ENCODE measurements at regions not wholly inside any gene's neighbourhood (a gene's known extent, or its start where the extent isn't known, plus 50 kb on each side); places are given as distances from the start of the nearest gene placed in this dataset.

- Histone ChIP-seq H3K4me2 (ENCODE audit: control insufficient read depth, extremely low read depth, insufficient read depth, low read depth, low read length) (no peak overlapping the region), H3K9ac (ENCODE audit: control insufficient read depth, extremely low read depth, insufficient read depth, low read length) (no peak overlapping the region), H3K4me3 (ENCODE audit: control insufficient read depth in 2 of 3, extremely low read depth in 1 of 3, insufficient read depth in 2 of 3, low read depth in 1 of 3, low read length in 3 of 3) (no peak overlapping the region)
Measured at GRCh38 chr7:80279760-80280159, 145.1 kb downstream of the GNAI1 start.

GRCh38 chr7:80278737-80279136 is 144.1 kb downstream of the GNAI1 start:
- Histone ChIP-seq H3K4me1 (ENCODE audit: control insufficient read depth, extremely low read depth, insufficient read depth, low read length) (peaks cover 30% of the 10 kb centered on the region), H2AFZ (ENCODE audit: control insufficient read depth, low read length) (peak overlapping the region; percentile 61), H3K27ac (ENCODE audit: control insufficient read depth, insufficient read depth, low read length) (peak overlapping the region; percentile 81), H3K9me3 (ENCODE audit: control insufficient read depth, low read depth, low read length) (no peaks in the 10 kb centered on the region), H3K9me1 (ENCODE audit: control insufficient read depth, extremely low read depth, insufficient read depth, low read length) (no peaks in the 10 kb centered on the region), H3K9ac (ENCODE audit: control insufficient read depth, extremely low read depth, insufficient read depth, low read length) (peak overlapping the region; percentile 55), H3K36me3 (ENCODE audit: control insufficient read depth in 2 of 2, extremely low read depth in 1 of 2, insufficient read depth in 2 of 2, low read length in 2 of 2) (no peaks in the 10 kb centered on the region), H4K20me1 (ENCODE audit: control insufficient read depth, extremely low read depth, insufficient read depth, low read length) (no peaks in the 10 kb centered on the region), H3K4me3 (ENCODE audit: control insufficient read depth in 2 of 3, extremely low read depth in 1 of 3, insufficient read depth in 2 of 3, low read depth in 1 of 3, low read length in 3 of 3) (no peak overlapping the region), H3K27me3 (ENCODE audit: control insufficient read depth, extremely low read depth, insufficient read depth, low read length) (no peaks in the 10 kb centered on the region), H3K79me2 (ENCODE audit: control insufficient read depth, insufficient read depth, low read length) (no peaks in the 10 kb centered on the region), H3K4me2 (ENCODE audit: control insufficient read depth, extremely low read depth, insufficient read depth, low read depth, low read length) (peak overlapping the region; percentile 84)
- FAIRE-seq, result no peak
- TF ChIP-seq CTCF (optimal IDR thresholded peaks at IDR 0.05 in 1 of 3, IDR thresholded peaks at IDR 0.05 in 1 of 3, conservative IDR thresholded peaks at IDR 0.05 in 1 of 3; ENCODE audit: extremely low read depth in 1 of 3, insufficient read depth in 2 of 3, low read length in 3 of 3) (no peak), EZH2 (IDR thresholded peaks at IDR 0.05; ENCODE audit: low read length) (no peak)
- dilution Hi-C loops (cut with MboI; ENCODE audit: extremely low pct_ligation_motif_present, low sequenced_read_pairs), result no loop called here
- DNase-seq (ENCODE audit: low read depth, low spot score), result no peak

More at GRCh38 chr7:80279760-80280159, 145.1 kb downstream of the GNAI1 start:
- Histone ChIP-seq H3K4me1 (ENCODE audit: control insufficient read depth, extremely low read depth, insufficient read depth, low read length) (peaks cover 27% of the 10 kb centered on the region), H3K9me1 (ENCODE audit: control insufficient read depth, extremely low read depth, insufficient read depth, low read length) (no peaks in the 10 kb centered on the region), H3K79me2 (ENCODE audit: control insufficient read depth, insufficient read depth, low read length) (no peaks in the 10 kb centered on the region), H3K27me3 (ENCODE audit: control insufficient read depth, extremely low read depth, insufficient read depth, low read length) (no peaks in the 10 kb centered on the region), H3K27ac (ENCODE audit: control insufficient read depth, insufficient read depth, low read length) (no peak overlapping the region), H3K9me3 (ENCODE audit: control insufficient read depth, low read depth, low read length) (no peaks in the 10 kb centered on the region), H2AFZ (ENCODE audit: control insufficient read depth, low read length) (no peak overlapping the region), H4K20me1 (ENCODE audit: control insufficient read depth, extremely low read depth, insufficient read depth, low read length) (no peaks in the 10 kb centered on the region), H3K36me3 (ENCODE audit: control insufficient read depth in 2 of 2, extremely low read depth in 1 of 2, insufficient read depth in 2 of 2, low read length in 2 of 2) (no peaks in the 10 kb centered on the region)
- dilution Hi-C loops (cut with MboI; ENCODE audit: extremely low pct_ligation_motif_present, low sequenced_read_pairs), result no loop called here
- no peak for TF ChIP-seq CTCF (optimal IDR thresholded peaks at IDR 0.05 in 1 of 3, IDR thresholded peaks at IDR 0.05 in 1 of 3, conservative IDR thresholded peaks at IDR 0.05 in 1 of 3; ENCODE audit: extremely low read depth in 1 of 3, insufficient read depth in 2 of 3, low read length in 3 of 3)
- no peak for TF ChIP-seq EZH2 (IDR thresholded peaks at IDR 0.05; ENCODE audit: low read length)
- DNase-seq (ENCODE audit: low read depth, low spot score) (no peak), FAIRE-seq (no peak)

All from keratinocyte (primary cell).